GM12873 (cell line): ENCODE measurements at regions not wholly inside any gene's neighbourhood (a gene's known extent, or its start where the extent isn't known, plus 50 kb on each side); places are given as distances from the start of the nearest gene placed in this dataset.

Experiments used
- TF ChIP-seq, protein P1 (sequence below): IDR thresholded peaks from 2 replicates; pipeline ENCODE4 v1.5.1; 2012; ENCODE audit warnings: low read depth, mild to moderate bottlenecking, moderate library complexity, low read length, control low read depth; ENCODE audit not compliant: insufficient read depth; ENCODE audit errors: missing control alignments

DNA sequence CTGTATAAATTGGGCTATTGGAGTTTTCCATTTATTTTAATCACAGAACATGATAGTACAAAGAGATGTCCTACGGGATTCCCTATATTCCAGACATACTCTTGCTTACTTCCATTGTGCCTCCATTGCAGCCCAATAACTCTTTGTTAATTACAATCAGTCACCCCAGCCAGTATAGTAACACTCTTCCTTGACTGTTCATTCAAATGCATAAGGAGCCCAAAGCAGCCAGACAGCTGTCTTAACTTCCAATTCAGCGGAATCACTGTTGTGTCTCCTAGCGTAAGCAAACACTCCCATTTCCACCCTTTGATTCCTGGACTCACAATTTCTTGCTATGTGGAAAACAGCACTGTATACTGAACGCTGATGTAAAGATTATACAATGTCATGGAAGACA lies 942.3 kb downstream of the TAF11L14 start:
- TF ChIP-seq, protein P1, sequence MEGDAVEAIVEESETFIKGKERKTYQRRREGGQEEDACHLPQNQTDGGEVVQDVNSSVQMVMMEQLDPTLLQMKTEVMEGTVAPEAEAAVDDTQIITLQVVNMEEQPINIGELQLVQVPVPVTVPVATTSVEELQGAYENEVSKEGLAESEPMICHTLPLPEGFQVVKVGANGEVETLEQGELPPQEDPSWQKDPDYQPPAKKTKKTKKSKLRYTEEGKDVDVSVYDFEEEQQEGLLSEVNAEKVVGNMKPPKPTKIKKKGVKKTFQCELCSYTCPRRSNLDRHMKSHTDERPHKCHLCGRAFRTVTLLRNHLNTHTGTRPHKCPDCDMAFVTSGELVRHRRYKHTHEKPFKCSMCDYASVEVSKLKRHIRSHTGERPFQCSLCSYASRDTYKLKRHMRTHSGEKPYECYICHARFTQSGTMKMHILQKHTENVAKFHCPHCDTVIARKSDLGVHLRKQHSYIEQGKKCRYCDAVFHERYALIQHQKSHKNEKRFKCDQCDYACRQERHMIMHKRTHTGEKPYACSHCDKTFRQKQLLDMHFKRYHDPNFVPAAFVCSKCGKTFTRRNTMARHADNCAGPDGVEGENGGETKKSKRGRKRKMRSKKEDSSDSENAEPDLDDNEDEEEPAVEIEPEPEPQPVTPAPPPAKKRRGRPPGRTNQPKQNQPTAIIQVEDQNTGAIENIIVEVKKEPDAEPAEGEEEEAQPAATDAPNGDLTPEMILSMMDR, result no peak

DNA sequence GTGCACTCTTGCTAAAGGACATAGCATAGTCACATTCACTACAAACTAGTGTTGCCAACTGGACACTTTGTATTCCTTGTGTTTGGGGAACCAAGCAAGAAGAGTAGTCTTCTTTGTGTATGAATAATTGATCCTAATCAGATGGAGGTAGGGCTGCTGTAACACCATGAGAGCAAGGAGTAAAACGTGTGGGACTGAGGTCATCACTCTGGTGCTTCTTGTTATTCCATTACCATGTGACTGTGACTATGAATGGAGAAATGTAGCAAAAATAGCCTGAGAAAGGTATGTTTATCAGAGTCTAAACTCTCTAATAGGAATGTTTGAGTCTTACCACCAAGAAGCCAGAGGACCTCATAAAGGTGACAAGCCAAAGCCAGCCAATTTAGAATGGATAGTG lies 966.9 kb downstream of the TAF11L14 start:
- TF ChIP-seq, protein P1, result no peak

DNA sequence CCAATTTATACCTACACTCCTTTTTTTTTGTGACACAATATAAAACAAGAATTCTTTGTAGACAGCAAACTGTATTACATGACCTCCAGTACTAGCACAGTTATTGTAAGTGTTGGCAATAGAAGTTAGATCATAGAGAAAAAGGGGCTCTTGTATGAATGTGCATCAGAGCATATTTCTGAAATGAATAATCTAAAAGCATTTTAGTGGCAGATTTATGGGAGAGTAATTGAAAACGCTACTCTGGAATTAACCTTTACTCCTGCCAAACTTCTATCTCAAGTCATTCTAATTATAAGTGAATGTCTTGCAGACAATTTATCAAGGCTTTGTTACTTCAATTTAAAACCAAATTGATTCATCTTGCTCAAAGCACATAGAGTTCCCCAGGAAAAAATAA lies 968.1 kb downstream of the TAF11L14 start:
- TF ChIP-seq, protein P1, result no peak

DNA sequence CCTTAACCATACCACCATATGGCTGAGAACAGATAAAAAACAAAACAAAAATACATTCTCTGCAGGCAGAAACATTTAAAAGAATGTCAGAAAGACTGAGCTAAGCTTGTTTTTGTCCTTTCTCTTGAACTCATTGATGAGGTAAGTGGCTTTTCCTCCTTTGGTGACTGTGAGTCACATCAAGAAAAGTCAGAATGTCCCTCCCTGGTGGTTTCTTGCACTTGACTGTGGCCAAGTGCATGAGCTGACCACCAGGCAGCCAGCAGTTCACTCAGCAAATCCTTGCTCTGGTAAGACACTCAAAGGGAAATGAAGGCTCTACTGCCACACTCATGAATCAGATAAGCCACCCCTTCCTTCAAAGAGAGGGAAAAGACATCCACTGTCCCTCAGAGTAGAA lies 970.9 kb downstream of the TAF11L14 start:
- TF ChIP-seq, protein P1, result no peak

DNA sequence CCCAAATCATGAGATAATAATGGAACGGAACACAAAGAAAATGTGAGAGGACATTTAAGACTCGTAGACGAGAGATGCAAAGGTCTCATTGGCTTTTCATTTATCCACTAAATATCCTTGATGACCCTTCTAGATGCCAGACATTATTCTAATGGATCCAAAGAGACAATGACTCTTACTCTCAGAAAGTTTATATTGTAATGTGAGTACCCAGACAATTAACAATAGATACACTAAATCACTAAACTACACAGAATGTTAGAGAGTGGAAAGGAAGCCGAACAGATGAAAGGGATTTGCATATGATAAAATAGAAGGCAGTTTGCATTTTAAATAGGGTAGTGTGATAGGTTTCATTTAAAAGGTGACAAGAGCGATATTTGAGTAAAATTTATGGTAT lies 973.3 kb downstream of the TAF11L14 start:
- TF ChIP-seq, protein P1, result no peak

DNA sequence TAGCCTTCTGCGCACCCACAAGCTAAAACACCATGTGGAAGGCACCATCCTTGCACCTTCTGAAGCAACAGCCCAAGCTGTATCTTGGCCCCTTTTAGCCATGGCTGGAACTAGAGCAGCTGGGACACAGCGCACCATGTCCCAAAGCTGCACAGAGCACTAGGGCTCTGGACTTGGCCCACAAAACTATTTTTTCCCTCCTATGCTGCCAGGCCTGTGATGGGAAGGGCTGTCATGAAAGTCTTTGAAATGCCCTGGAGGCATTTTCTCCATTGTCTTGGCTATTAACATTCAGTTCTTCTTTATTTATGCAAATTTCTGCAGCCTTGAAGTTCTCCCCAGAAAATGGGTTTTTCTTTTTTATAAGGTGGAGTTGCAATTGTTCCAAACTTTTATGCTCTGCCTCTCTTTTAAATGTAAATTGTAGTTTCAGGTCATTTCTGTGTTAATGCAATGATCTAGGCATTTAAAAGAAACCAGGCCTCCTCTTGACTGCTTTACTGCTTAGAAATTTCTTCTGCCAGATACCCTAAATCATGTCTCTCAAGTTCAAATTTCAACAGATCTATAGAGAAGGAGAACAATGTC lies 996.3 kb downstream of the TAF11L14 start:
- TF ChIP-seq, protein P1, result no peak

DNA sequence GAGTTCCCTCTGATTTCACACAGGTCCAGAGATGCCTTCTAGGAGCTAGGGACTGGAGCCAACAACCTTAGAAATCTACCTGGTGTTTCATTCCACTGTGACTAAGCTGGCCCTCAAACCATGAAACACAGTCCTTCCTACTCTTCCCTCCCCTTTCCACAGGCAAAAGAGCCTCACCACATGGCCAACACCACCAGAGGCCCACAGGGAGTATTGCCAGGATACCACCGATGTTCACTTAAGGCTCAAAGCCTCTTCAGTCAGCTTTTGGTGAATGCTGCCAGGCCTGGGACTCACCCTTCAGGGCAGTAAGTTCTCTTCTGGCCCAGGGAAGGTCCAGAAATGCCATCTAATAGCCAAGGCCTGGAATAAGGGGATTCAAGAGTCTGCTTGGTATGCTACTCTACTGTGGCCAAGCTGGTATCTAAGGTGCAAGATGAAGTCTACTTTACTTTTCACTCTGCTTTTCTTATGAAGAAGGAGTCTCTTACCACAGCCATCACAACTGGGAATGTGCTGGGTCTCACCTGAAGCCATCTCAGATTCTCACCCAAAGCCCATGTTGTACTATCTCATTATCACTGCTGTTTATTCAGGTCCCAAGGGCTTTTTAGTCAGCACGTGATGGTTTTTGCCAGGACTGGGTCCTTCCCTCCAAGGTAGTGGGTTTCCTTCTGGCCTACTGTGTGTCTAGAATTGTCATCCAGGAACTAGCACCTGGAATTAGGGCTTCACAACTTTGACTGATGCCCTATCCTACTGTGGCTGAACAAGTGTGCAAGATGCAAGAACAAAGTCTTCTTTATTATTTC lies 1018.4 kb downstream of the TAF11L14 start:
- TF ChIP-seq, protein P1, result no peak
